ENCODE measurements at regions not wholly inside any gene's neighbourhood (a gene's known extent, or its start where the extent isn't known, plus 50 kb on each side); places are given as distances from the start of the nearest gene placed in this dataset.
"Not testable (repeated sequence)": the region's sequence is repeated elsewhere in the genome, so short reads cannot be mapped to it uniquely, and the experiment has no call there.

GRCh38 chr6:140002396-140003022 lies 628.1 kb upstream of the CITED2 start:
- Mint-ChIP-seq H3K27me3 (no peaks in the 10 kb centered on the region), H3K36me3 (no peaks in the 10 kb centered on the region), H3K27ac (no peak overlapping the region), H3K4me3 (no peak overlapping the region), H3K4me1 (no peaks in the 10 kb centered on the region), H3K9me3 (peaks cover 4% of the 10 kb centered on the region)
- POLR2A ChIA-PET = no interaction called here
- DNase-seq (no peak), ATAC-seq (ENCODE audit: low read depth) (no peak)

- no peak for DNase-seq
- no peaks in the 10 kb centered on the region for H3K36me3 Mint-ChIP-seq
- H3K4me1 Mint-ChIP-seq = no peaks in the 10 kb centered on the region
- POLR2A ChIA-PET = no interaction called here
- H3K27me3 Mint-ChIP-seq = no peaks in the 10 kb centered on the region
- peaks cover 4% of the 10 kb centered on the region for H3K9me3 Mint-ChIP-seq
- H3K4me3 Mint-ChIP-seq = no peak overlapping the region
- no peak for ATAC-seq (ENCODE audit: low read depth)
- no peak overlapping the region for H3K27ac Mint-ChIP-seq
Observed at GRCh38 chr6:140001821-140002341, 627.4 kb upstream of the CITED2 start.

GRCh38 chr6:140001005-140001404 lies 626.6 kb upstream of the CITED2 start:
- H3K27me3 Mint-ChIP-seq = no peaks in the 10 kb centered on the region
- POLR2A ChIA-PET = no interaction called here
- H3K27ac Mint-ChIP-seq = no peak overlapping the region
- ATAC-seq (ENCODE audit: low read depth) (no peak), DNase-seq (no peak)
- H3K4me1 Mint-ChIP-seq = no peaks in the 10 kb centered on the region
- no peak overlapping the region for H3K4me3 Mint-ChIP-seq
- H3K9me3 Mint-ChIP-seq = no peaks in the 10 kb centered on the region
- no peaks in the 10 kb centered on the region for H3K36me3 Mint-ChIP-seq

- H3K27ac Mint-ChIP-seq; H3K36me3 Mint-ChIP-seq; DNase-seq; H3K4me3 Mint-ChIP-seq; H3K9me3 Mint-ChIP-seq; H3K4me1 Mint-ChIP-seq; ATAC-seq (ENCODE audit: low read depth); H3K27me3 Mint-ChIP-seq; POLR2A ChIA-PET: not testable (repeated sequence)
Observed at GRCh38 chr6:139999661-140000060, 625.2 kb upstream of the CITED2 start.

- H3K27ac Mint-ChIP-seq; ATAC-seq (ENCODE audit: low read depth); H3K27me3 Mint-ChIP-seq; DNase-seq; H3K9me3 Mint-ChIP-seq; H3K4me1 Mint-ChIP-seq; H3K4me3 Mint-ChIP-seq; H3K36me3 Mint-ChIP-seq; POLR2A ChIA-PET: not testable (repeated sequence)
Observed at GRCh38 chr6:139998478-139998877, 624.0 kb upstream of the CITED2 start.

GRCh38 chr6:139996253-139996834 lies 621.9 kb upstream of the CITED2 start:
- no peaks in the 10 kb centered on the region for H3K36me3 Mint-ChIP-seq
- no peak overlapping the region for H3K27ac Mint-ChIP-seq
- no peaks in the 10 kb centered on the region for H3K9me3 Mint-ChIP-seq
- no peaks in the 10 kb centered on the region for H3K4me1 Mint-ChIP-seq
- no peak overlapping the region for H3K4me3 Mint-ChIP-seq
- no peaks in the 10 kb centered on the region for H3K27me3 Mint-ChIP-seq
- no peak for ATAC-seq (ENCODE audit: low read depth)
- POLR2A ChIA-PET = no interaction called here
- DNase-seq = no peak

GRCh38 chr6:139994998-139995397 lies 620.5 kb upstream of the CITED2 start:
- Mint-ChIP-seq H3K27me3 (no peaks in the 10 kb centered on the region), H3K27ac (no peak overlapping the region), H3K9me3 (no peaks in the 10 kb centered on the region), H3K36me3 (no peaks in the 10 kb centered on the region), H3K4me1 (no peaks in the 10 kb centered on the region), H3K4me3 (no peak overlapping the region)
- ATAC-seq (ENCODE audit: low read depth) (no peak), DNase-seq (no peak)
- POLR2A ChIA-PET = no interaction called here

GRCh38 chr6:139990856-139991465 lies 616.5 kb upstream of the CITED2 start:
- POLR2A ChIA-PET = no interaction called here
- Mint-ChIP-seq H3K27me3 (no peaks in the 10 kb centered on the region), H3K4me1 (no peaks in the 10 kb centered on the region), H3K36me3 (no peaks in the 10 kb centered on the region), H3K4me3 (no peak overlapping the region), H3K9me3 (no peaks in the 10 kb centered on the region), H3K27ac (no peak overlapping the region)
- ATAC-seq (ENCODE audit: low read depth) (no peak), DNase-seq (no peak)

GRCh38 chr6:139990026-139990686 lies 615.7 kb upstream of the CITED2 start:
- POLR2A ChIA-PET = no interaction called here
- H3K27me3 Mint-ChIP-seq = peaks cover 5% of the 10 kb centered on the region
- DNase-seq (no peak), ATAC-seq (ENCODE audit: low read depth) (no peak)
- no peaks in the 10 kb centered on the region for H3K9me3 Mint-ChIP-seq
- H3K4me1 Mint-ChIP-seq = no peaks in the 10 kb centered on the region
- no peaks in the 10 kb centered on the region for H3K36me3 Mint-ChIP-seq
- no peak overlapping the region for H3K4me3 Mint-ChIP-seq
- H3K27ac Mint-ChIP-seq = no peak overlapping the region

- ATAC-seq (ENCODE audit: low read depth) (no peak), DNase-seq (no peak)
- Mint-ChIP-seq H3K27me3 (peaks cover 5% of the 10 kb centered on the region), H3K27ac (no peak overlapping the region), H3K9me3 (no peaks in the 10 kb centered on the region), H3K4me3 (no peak overlapping the region), H3K36me3 (no peaks in the 10 kb centered on the region), H3K4me1 (no peaks in the 10 kb centered on the region)
- POLR2A ChIA-PET = no interaction called here
Observed at GRCh38 chr6:139988685-139989084, 614.2 kb upstream of the CITED2 start.

GRCh38 chr6:139987091-139987490 lies 612.6 kb upstream of the CITED2 start:
- POLR2A ChIA-PET = no interaction called here
- Mint-ChIP-seq H3K36me3 (no peaks in the 10 kb centered on the region), H3K27me3 (peaks cover 5% of the 10 kb centered on the region), H3K27ac (no peak overlapping the region), H3K4me3 (no peak overlapping the region), H3K4me1 (no peaks in the 10 kb centered on the region), H3K9me3 (no peaks in the 10 kb centered on the region)
- no peak for ATAC-seq (ENCODE audit: low read depth)
- DNase-seq = no peak

GRCh38 chr6:139985236-139985815 lies 610.9 kb upstream of the CITED2 start:
- H3K4me1 Mint-ChIP-seq = no peaks in the 10 kb centered on the region
- no peak for DNase-seq
- ATAC-seq (ENCODE audit: low read depth) = no peak
- H3K9me3 Mint-ChIP-seq = no peaks in the 10 kb centered on the region
- H3K27ac Mint-ChIP-seq = no peak overlapping the region
- no peaks in the 10 kb centered on the region for H3K36me3 Mint-ChIP-seq
- H3K4me3 Mint-ChIP-seq = no peak overlapping the region
- H3K27me3 Mint-ChIP-seq = peaks cover 5% of the 10 kb centered on the region
- POLR2A ChIA-PET = no interaction called here

- H3K27ac Mint-ChIP-seq = no peak overlapping the region
- no peaks in the 10 kb centered on the region for H3K4me1 Mint-ChIP-seq
- no peaks in the 10 kb centered on the region for H3K36me3 Mint-ChIP-seq
- DNase-seq = no peak
- H3K27me3 Mint-ChIP-seq = peaks cover 5% of the 10 kb centered on the region
- H3K4me3 Mint-ChIP-seq = no peak overlapping the region
- POLR2A ChIA-PET = no interaction called here
- H3K9me3 Mint-ChIP-seq = no peaks in the 10 kb centered on the region
- ATAC-seq (ENCODE audit: low read depth) = no peak
Observed at GRCh38 chr6:139984317-139984716, 609.9 kb upstream of the CITED2 start.

All from activated naive CD8-positive, alpha-beta T cell treated with anti-CD3 and anti-CD28 coated beads, Interleukin-2, amount 10 ng/mL, durations not matched to agents 7 days and 5 days (primary cell).